NCI-H526 treated with DMSO at 0.1 percent for 48 hours (cell line): ENCODE measurements at regions not wholly inside any gene's neighbourhood (a gene's known extent, or its start where the extent isn't known, plus 50 kb on each side); places are given as distances from the start of the nearest gene placed in this dataset.
A peak's percentile ranks its signal among the peaks of the same experiment; 100 is the strongest.

Source experiments
- DNase-seq: peaks from one replicate; lab custom pipeline; 2025; lab: John Stamatoyannopoulos, UW

DNA sequence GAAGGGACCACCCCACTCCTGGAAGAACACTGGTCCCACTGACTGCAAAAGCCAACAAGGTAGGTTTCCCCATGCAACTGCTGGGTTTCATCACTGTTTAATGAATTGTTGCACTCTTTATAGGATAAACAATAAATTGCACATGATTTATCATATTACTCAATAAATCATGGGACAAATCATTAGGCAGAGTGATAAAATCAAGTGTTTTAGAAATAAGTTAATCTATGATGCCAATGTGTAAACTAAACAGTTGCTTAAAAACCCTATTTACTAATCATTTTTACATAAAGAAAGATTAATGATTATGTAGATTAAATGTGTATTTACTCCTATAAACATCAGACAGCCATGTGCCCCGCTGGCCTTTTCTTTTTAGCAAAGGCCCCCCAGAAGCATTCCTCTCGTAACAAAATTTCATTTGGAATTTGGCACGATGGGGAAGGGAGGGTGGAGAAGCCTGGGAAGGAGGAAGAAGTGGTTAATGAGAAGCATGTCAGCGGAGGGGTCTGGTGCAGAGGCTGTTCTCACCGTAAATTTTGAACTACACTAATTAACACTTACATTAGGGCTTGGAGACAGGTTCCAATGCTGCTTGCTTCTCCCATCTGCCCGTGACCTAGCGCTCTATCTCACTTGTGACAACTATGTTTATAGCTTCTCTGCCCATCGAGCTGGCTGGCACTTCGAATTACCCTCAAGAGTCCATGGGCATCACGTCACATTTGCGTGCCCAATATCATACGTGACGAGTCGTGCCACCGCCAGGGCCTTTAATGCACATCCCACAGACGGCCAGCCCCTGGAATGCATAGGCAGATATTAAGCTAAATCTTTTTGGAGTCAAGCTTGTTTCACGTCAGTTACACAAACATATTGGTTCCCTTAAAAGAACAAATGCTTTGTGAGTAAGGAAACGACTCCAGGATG lies 357.7 kb upstream of the TSHZ3 start:
- no peak for DNase-seq

DNA sequence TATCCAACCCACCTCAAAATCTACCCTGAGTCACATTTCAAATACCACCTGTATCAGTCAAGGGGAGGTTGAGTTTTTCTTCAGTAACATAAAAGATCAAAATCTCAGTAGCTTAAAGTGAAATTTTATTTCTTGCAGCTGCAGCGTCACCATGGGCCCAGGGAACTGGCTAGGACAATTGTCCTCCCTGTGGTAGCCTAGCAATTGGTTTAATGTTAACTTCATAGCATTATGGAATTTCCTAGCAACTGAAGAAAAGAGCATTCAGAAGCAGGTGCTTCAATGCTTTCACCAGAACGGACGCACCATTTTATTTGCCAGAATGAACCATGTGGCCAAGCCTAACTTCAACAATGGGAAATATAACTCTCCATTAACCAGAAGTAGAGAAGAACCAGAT lies 359.3 kb upstream of the TSHZ3 start:
- DNase-seq: no peak

DNA sequence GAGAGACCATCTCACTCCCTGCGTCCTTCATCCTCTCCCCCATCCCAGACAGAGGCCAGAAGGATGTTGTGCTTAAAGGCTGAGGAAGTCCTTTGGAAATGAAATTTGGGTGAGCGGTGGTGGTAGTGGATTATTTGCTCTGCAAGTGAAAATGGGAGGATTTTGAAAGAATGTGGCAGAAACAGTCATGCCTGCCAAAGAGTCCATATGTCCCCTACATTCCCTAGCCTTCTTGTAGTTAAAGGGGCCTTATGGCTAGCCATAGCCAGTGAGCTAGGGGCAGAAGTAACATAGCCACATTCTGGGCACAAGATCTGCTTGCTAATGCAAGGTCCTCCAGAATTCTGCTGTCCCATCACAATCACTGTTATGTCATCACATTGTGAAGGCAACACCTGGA lies 360.2 kb upstream of the TSHZ3 start:
- DNase-seq: no peak

DNA sequence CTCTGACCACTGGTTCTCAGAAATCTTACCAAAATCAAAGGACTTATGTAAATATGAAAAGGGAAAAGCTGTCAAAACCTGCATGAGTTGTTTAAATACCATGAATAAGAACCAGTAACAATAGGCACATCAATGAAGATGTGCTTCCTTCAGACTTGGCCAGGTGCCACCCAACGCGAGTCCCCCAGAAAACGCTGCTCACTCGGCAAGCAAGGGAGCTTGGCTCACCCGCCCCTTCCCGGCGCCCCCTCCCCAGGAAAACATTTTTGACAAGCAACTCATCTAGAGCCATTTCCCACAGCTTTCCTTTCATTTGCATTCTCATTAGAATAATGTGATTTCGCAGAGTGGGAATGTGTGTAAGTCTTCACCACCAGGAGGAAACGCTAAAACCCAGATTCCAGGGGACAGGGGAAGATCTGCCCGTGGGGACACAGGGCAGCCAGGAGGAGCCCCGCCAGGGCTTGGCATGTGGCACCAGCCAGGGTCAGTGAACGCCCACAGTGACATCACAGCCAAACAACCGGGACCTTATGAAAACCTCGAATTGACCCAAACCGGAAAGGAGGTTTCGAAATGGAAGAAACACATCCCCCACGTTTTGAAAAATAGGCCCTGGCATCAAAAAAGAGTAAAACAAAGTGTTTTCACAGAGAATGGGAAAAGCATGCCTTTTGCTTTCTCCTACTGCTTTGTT lies 366.2 kb upstream of the TSHZ3 start:
- peak; percentile 18 for DNase-seq

DNA sequence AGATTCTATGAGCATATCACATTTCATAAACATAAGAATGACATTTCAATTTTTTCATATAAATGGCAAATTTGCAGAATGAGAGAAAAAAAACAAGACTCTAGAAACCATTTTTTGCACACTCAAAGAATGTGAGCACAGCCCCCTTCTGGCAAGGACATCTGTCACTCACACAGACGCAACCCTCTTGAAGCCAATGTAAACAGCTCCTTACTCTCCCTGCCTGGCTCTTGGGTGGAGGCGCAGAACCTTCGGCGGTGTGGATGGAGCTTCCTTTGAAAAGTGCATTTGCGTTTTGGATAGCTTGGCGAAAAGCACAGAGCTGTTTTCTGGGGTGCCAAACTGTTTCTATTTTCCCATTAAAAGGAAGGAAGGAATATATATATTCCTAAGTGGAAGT lies 367.6 kb upstream of the TSHZ3 start:
- DNase-seq: no peak

DNA sequence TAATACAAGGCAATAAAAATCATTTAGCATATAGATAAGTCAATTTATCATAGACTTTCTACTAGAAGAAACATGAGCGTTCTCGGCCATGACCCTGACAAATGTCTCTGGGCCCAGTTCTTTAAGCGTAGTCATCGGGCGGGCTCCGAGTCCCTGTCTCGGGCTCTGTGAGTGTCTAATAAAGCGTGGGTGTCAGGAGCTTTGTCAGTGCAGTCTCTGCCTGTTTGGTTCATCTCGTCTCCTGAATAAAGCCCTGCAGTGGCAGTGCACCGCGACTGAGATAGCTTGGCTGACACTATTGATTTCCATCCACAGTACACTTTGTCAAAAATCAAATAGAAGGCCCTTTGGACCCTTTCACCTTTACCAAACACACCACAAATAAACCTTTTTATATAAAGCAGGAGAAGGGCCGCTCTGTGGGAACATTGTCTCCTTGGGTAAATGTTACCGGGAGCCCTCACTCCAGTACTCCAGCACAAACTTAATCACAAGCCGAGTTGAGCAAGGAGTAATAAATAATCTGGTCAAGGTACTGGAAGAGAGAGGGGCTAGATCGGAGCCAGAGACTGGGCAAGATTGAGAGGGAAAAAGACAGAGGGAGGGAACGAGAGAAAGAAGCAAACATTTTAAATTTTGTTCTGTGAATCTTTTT lies 368.2 kb upstream of the TSHZ3 start:
- DNase-seq: no peak

DNA sequence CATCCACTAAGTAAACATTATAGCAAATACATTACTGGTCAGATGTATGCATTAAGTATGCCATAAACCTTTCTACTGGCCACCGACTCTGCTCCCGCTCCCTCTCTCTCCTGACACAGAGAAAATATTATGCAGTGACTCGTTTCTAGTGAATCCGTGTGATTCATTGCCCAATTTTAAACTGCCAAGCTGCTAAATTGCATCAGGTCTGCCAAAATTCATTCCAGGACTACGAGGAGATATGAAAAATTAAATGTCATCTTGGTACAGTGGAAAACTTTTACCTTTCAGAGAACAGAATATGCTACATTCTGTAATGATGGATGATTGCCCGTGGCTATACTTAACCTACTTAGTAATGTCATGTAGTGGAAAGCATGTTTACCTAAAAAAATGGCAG lies 368.8 kb upstream of the TSHZ3 start:
- peak; percentile 74 for DNase-seq

DNA sequence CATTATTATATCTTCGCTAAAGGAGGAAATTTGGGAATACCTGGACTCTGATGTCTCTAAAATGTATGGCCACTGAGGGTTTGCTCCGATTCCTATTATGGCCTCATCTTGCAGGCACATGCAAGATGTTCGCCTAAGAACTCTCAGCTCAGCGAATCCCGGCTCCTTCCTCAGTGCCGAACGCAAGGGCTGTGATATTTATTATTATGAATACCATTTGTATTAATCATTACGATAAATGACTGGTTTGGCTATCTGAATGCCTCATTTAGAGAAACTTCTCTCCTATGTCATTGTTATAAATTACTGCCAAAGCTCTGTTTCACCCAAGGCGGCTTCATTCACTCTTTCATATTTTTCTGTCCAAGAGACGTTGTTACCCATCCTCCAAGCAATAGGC lies 369.7 kb upstream of the TSHZ3 start:
- no peak for DNase-seq

DNA sequence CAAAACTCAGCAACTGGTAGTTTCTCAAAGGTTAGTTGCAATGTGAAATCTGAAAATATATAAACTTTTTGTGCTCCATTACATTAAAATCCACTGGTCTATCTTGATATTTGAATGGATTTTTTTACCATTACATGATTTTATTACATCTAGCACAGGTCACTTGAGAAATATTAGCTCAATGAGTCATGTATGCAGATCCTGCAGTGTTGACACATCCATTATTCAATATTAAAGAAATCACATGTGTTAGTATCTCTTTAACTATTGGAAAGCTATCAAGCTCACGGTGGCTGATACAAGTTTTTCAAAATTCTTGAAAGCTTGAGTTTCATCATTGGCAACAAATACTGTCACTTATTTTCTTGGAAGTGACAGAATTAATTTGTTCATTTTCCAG lies 373.9 kb upstream of the TSHZ3 start:
- no peak for DNase-seq

DNA sequence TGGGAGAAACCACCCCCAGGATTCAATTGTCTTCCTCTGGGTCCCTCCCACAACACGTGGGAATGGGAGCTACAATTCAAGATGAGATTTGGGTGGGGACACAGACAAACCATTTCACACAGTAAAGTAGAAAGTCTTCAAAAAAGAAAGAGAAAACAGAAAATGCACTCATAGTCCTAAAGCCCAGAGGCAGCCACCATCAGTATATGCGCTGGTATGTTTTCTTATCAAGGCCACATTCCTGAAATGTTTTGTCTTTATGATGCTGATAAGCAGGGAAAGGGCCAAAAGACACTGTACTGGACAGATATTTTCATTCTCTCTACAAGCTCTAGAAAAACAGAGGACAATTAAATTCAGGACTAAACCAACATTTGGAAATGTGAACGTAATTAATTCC lies 375.8 kb upstream of the TSHZ3 start:
- no peak for DNase-seq

DNA sequence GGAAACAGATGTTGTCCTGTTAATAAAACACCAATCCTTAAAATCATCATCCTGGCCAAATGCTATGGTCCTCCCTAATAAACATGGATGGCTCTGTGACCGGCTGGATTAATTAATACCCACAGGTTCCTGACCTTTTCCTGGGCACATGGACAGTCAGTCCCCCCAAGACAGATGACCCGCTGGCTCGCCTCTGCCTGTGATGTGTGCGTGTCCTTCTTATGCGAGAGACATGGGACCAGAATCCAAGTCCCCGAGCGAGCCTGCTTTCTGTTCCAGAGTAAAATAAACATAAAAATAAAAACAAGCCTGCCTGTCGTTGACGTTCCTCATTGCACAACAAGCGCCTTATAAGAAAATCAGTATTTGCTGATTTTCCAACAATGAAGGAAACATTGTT lies 378.3 kb upstream of the TSHZ3 start:
- DNase-seq: no peak

DNA sequence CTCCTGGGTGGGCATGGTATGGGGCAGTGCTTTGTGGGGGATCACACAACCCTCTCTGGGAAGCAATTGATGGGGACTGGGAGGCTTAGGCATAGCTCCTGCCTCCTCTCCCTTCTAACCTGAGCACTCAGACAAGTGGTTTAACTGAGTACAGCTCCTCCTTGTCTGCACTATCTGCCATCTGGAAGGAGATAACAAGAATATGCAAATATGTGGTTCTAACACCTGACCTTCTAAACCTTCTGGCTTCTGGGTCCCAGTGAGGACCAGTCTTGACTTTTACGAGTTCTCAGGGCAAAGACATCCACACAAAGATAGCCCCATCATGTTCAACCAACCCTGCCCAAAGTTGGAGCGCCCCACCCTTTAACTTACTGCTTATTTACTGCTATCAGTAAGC lies 381.0 kb upstream of the TSHZ3 start:
- DNase-seq: no peak

DNA sequence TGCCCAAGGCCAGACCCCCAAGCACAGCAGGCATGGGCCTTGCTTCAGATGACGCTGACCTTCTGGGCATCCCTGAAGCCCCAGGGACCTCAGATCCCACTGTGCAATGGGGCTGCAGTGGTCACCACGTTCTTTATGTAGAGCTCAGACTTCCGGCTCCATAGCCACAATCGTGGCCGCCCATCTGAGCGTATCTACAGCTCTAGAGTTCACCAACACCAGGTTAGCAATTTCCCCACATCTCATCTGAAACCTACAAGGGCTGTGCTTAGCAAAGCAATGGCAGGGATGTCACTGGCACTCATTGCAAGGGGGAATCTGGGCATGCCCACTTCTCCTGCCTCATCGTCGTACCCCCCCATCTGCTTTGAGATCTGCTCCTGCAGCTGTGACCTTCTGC lies 384.4 kb upstream of the TSHZ3 start:
- DNase-seq: no peak

DNA sequence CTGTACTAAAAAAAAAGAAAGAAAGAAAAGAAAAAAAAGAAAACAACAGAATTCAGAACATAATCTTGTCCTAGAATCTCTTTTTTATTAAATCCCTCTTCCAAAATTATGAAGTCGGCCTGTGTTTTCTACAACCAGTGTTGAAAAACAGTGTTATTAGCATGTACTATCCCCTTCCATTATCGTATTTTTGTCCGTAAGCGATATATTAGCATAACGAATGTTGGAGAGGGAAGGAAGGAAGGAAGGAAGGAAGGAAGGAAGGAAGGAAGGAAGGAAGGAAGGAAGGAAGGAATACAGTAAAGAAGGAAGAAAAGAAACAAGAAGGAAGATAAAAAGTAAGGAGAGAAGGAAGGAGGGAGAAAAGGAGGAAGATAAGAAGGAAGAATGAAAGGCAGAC lies 393.0 kb upstream of the TSHZ3 start:
- no peak for DNase-seq

DNA sequence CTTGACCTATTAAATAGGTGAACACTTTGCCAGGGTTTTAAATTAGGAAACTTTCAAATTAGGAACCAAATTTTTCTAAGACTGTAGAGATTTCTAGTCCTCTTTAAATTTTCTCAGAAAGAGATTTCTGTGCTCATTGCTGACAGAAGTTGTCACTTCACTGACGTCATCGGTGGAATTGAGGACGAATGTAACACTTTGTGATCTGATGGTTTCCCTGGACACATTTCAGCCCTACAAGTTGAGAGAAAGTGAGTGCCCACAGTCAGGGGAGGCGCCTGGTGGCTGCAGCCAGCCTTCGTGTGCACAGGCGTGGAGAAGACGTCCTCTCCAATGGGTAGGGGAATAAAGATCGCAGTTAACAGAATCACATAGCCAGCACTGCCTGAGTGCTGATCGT lies 396.5 kb upstream of the TSHZ3 start:
- DNase-seq: no peak

DNA sequence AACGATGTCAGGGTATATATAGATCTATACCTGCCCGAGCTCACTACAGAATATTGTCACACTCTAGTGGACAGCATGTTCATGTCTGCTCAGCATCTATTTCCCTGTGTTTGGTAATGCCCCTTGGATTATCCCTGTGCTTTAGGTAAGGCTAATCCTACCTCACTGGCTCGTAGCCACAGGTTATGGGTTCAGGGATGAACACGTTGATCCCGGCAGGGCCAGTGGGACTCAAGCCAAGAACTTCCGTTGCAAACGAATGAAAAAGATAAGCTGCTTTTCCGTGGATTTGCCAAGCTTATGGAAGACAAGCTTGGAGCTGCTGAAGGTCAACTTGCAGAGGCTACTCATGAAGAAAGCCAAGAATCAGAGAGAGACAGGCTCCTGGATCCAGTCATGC lies 400.0 kb upstream of the TSHZ3 start:
- DNase-seq: no peak

DNA sequence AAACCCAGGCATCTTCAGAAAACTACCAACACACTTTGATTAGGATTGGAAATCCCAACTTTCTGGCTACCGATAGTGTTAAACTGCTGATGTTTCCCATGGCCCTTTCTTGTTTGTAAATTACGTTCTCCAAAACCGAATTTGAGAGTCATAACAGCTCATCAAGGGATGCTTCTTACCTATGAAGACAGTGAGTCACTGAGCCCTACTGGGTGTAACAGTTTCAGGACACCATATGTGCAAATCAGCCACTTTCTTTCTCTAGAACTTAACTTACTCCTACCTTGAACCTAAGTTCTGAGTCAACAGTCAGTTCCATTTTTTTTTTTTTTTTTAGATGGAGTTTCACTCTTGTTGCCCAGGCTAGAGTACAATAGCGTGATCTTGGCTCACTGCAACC lies 410.1 kb upstream of the TSHZ3 start:
- DNase-seq: no peak

DNA sequence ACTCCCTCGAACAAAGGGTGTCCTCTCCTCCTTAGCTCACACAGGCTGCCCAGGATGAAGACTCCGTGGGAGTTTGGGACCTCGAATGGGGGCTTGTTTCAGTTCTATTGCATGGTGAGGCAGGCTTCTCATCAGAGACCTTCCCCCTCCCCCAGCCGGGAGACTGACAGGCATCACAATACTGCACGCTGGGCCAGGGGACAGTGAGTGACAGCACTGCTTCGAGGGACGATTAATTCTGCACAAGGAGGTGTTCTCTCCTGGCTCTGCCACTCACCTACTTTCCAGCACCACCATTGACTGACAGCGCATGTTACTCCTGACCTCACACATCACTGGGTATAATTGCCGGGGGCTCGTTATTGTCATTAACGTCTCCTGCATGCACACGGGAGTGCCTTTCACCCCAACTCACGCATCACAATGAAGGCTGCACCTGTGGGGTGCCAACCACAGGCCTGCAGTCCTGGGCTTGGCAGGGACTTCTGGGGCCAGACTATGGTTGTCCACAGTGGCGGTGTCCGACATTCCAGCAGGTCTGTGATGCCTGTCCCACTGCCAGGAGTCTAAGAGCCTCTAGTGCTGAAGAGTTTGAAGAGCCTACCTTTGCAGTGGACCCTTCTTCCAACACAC lies 412.2 kb upstream of the TSHZ3 start:
- no peak for DNase-seq

DNA sequence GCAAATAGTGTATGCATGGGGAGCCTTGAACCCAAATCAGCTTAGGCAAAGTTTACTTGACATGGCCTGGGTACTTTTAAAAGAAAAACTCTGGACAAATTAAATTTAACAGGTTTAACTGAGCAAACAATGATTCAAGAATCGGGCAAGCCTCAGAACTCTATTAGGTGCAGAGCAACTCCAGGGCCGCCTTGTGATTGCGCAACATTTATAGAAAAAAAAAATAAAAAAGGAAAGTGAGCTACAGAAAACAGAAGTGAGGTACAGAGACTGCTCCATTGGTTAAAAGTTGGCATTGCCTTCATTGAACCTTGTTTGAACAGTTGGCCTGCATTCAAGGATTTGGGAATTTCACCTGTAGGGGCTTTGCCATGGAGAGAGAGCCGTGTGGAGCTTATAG lies 421.0 kb upstream of the TSHZ3 start:
- no peak for DNase-seq

DNA sequence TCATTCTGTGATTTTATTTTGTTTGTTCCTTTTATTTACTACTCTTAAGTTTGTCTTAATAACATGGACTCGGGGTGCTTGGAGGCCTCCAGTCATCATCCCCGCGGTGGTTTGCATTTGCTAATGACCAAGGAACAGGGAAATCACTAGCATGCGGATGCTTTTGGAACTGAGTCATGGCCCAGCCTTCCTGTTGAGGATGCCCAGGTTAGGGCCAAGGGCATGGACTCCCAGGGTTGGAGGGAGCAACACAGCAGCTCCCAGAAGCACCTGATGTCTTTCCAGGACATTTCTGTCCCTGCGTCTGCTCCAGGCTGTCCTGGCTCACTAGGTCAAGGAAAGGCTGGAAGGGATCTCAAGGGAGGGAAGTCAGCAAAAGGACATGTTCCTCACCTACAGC lies 423.7 kb upstream of the TSHZ3 start:
- no peak for DNase-seq

DNA sequence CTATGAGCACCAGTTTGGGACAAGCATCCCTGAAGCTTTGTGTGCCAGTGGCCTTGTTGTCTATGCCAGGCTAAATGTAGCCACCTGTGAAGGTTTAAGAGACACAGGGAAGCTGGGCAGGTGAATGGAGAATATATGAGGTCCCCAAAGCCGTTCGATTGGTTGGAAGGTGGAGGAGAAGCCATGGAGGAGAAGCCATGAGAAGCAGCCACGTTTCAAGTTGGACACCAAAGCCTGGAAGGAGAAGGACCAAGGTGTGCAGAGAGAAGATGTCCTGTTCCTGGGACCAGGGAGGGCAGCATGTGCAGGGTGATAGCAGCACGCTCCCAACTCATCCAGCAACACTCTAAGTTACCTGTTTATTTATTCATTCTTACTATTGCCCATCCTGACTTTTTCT lies 432.3 kb upstream of the TSHZ3 start:
- no peak for DNase-seq

DNA sequence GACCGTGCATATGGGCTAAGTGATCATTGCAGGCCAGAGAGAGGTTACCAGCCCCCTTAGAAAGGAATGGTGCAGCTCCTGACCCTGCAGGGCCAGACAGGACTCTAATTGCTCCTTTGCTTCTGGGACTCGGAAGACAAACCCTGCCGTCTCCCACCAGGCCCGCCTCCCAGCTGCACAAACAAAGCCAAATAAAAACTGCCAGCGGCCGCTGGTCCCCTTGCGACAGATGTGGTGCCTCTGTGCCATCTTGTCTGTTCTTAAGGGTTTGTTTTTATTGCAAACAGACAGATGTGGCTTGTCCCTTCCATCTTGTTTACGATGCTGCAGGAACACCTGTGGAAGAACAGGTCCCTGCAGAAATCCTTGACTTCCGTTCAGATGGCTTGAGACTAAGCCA lies 434.4 kb upstream of the TSHZ3 start:
- DNase-seq: no peak

DNA sequence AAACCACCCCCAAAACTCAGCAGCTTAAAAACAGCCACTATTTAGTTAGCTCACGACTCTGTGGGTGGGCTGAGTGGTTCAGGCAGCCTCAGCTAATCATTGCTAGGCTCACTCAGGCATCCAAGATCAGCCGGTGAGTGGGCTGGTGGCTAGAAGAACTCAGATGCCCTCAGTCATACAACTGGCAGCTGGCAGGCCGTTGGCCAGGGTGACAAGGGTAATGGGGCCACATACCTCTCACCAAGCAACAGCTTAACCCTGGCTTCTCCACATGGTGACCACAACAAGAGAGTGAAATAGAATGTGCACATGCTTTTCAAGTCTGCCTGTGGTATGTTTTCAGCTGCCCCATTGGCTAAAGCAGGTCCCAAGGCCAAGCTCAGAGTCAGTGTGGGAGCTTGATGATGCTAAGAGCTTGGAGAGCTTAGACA lies 435.4 kb upstream of the TSHZ3 start:
- no peak for DNase-seq
